ENCODE measurements at regions not wholly inside any gene's neighbourhood (a gene's known extent, or its start where the extent isn't known, plus 50 kb on each side); places are given as distances from the start of the nearest gene placed in this dataset.

DNA sequence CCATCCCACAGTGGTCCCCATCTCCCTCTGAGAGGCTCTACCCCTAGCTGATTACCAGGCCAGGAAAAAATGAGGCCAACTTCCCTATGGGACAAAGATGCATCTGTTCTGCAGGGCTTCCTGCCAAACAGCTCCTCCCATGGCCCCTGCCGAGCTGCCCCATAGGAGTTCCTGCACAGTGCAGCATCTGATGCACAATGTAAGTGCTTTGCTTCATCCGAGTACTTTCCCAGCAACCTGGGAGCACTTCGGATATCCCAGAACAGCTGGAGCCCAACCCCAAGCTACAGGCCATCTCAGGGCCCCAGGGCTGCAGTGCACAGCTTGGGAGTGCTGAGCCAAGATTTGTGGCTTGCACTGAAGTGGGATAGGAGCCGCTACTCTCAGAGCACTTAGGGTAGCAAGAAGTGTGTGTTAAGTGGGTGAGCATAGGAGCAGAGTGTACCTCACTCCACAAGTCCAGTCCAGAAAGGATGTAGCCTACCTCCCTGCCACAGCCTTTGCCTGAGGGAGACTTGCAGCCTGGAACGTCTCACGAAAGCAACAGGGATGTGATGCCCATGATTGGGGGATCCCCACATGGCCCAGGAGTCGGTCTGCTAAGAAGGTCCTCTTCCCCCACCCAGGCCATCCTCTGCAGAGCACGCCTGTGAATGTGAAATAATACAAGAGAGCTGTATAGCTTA is 209.6 kb upstream of the VWC2 start:
- no CpG with 5 or more reads among the region's 8 CpGs for WGBS (ENCODE audit: extremely low coverage, insufficient coverage, low lambda C conversion rate)
- H3K4me3 ChIP-seq (ENCODE audit: low read length), result no peak overlapping the region
- no peak overlapping the region for H3K4me2 ChIP-seq (ENCODE audit: low read length)
- H3K56ac ChIP-seq (ENCODE audit: low read length), result no peak overlapping the region
- H3K9ac ChIP-seq (ENCODE audit: low read length), result no peak overlapping the region
- no peak for DNase-seq
- no peaks in the 10 kb centered on the region for H3K27me3 ChIP-seq (ENCODE audit: insufficient read depth, low read length, poor library complexity)
- H4K5ac ChIP-seq (ENCODE audit: low read length), result no peak overlapping the region
- no peak overlapping the region for H3K4ac ChIP-seq (ENCODE audit: low read depth, low read length)
- no peaks in the 10 kb centered on the region for H3K79me1 ChIP-seq (ENCODE audit: low read length)
- H2BK15ac ChIP-seq (replicated peaks; ENCODE audit: low read depth), result no peak overlapping the region
- H3K18ac ChIP-seq (ENCODE audit: low read length), result no peak overlapping the region
- no peaks in the 10 kb centered on the region for H3K36me3 ChIP-seq (ENCODE audit: control insufficient read depth, insufficient read depth, low read length)
- no peak overlapping the region for H3K23ac ChIP-seq (ENCODE audit: low read length)
- no peak overlapping the region for H3K27ac ChIP-seq (ENCODE audit: low read depth, low read length)
- H3K79me2 ChIP-seq (ENCODE audit: control insufficient read depth, insufficient read depth, low read length), result no peaks in the 10 kb centered on the region
- H4K8ac ChIP-seq (ENCODE audit: low read depth, low read length), result no peak overlapping the region
- H3K4me1 ChIP-seq (ENCODE audit: control insufficient read depth, low read depth, low read length), result no peaks in the 10 kb centered on the region
- no peak overlapping the region for H2BK5ac ChIP-seq (ENCODE audit: low read length)
- H2AK5ac ChIP-seq (ENCODE audit: low read length), result no peak overlapping the region
- H2BK120ac ChIP-seq (ENCODE audit: low read depth, low read length), result no peak overlapping the region

DNA sequence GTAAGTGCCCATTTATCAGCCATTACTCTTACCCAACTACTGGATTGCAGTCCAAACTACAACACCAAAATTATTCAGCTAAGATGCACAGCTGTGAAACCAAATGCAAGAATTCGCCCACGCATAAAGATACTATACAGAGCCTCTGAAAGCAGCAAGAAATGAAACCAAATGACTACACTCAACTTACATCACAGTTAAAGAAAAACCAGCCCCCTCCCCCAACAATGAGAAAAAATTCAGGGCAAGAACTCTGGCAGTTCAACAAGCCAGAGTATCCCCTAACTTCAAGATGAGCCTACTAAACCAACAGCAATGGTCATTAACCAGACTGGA is 209.1 kb upstream of the VWC2 start:
- Histone ChIP-seq H3K27ac (ENCODE audit: low read depth, low read length) (no peak overlapping the region), H2BK120ac (ENCODE audit: low read depth, low read length) (no peak overlapping the region), H2BK5ac (ENCODE audit: low read length) (no peak overlapping the region), H3K4me2 (ENCODE audit: low read length) (no peak overlapping the region), H3K56ac (ENCODE audit: low read length) (no peak overlapping the region), H2BK15ac (replicated peaks; ENCODE audit: low read depth) (no peak overlapping the region), H3K27me3 (ENCODE audit: insufficient read depth, low read length, poor library complexity) (no peaks in the 10 kb centered on the region), H3K18ac (ENCODE audit: low read length) (no peak overlapping the region), H3K23ac (ENCODE audit: low read length) (no peak overlapping the region), H3K79me1 (ENCODE audit: low read length) (no peaks in the 10 kb centered on the region), H3K79me2 (ENCODE audit: control insufficient read depth, insufficient read depth, low read length) (no peaks in the 10 kb centered on the region), H3K4me1 (ENCODE audit: control insufficient read depth, low read depth, low read length) (no peaks in the 10 kb centered on the region), H3K4ac (ENCODE audit: low read depth, low read length) (no peak overlapping the region), H2AK5ac (ENCODE audit: low read length) (no peak overlapping the region), H4K8ac (ENCODE audit: low read depth, low read length) (no peak overlapping the region), H3K9ac (ENCODE audit: low read length) (no peak overlapping the region), H3K36me3 (ENCODE audit: control insufficient read depth, insufficient read depth, low read length) (no peaks in the 10 kb centered on the region), H3K4me3 (ENCODE audit: low read length) (no peak overlapping the region), H4K5ac (ENCODE audit: low read length) (no peak overlapping the region)
- DNase-seq, result no peak
- no CpG with 5 or more reads among the region's 2 CpGs for WGBS (ENCODE audit: extremely low coverage, insufficient coverage, low lambda C conversion rate)

DNA sequence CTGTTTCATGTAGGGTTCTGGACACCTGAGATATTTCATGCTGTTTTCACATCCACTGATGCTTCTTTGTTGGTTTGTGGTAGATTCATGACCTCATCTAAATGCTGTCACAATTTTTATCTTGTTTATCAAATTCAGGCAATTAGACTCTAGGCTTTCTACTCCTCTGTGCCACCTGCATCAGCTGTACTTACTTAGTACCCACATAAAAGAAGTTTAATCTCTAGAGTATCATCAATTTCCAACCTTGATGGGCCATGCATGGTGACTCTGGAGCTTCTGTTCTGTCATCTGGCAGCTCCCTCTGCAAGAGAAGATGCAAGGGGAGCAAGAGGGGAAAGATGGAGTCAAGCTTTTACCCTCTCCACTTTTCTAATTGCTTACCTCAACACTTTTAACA is 195.9 kb upstream of the VWC2 start:
- Histone ChIP-seq H3K36me3 (ENCODE audit: control insufficient read depth, insufficient read depth, low read length) (no peaks in the 10 kb centered on the region), H3K27me3 (ENCODE audit: insufficient read depth, low read length, poor library complexity) (no peaks in the 10 kb centered on the region), H3K79me2 (ENCODE audit: control insufficient read depth, insufficient read depth, low read length) (no peaks in the 10 kb centered on the region), H3K79me1 (ENCODE audit: low read length) (no peaks in the 10 kb centered on the region), H2BK5ac (ENCODE audit: low read length) (no peak overlapping the region), H4K8ac (ENCODE audit: low read depth, low read length) (no peak overlapping the region), H3K27ac (ENCODE audit: low read depth, low read length) (no peak overlapping the region), H2AK5ac (ENCODE audit: low read length) (no peak overlapping the region), H3K4me2 (ENCODE audit: low read length) (no peak overlapping the region), H3K18ac (ENCODE audit: low read length) (no peak overlapping the region), H3K9ac (ENCODE audit: low read length) (no peak overlapping the region), H2BK15ac (replicated peaks; ENCODE audit: low read depth) (no peak overlapping the region), H3K23ac (ENCODE audit: low read length) (no peak overlapping the region), H3K4me1 (ENCODE audit: control insufficient read depth, low read depth, low read length) (no peaks in the 10 kb centered on the region), H2BK120ac (ENCODE audit: low read depth, low read length) (no peak overlapping the region), H3K4ac (ENCODE audit: low read depth, low read length) (no peak overlapping the region), H3K56ac (ENCODE audit: low read length) (no peak overlapping the region), H3K4me3 (ENCODE audit: low read length) (no peak overlapping the region), H4K5ac (ENCODE audit: low read length) (no peak overlapping the region)
- DNase-seq, result no peak

DNA sequence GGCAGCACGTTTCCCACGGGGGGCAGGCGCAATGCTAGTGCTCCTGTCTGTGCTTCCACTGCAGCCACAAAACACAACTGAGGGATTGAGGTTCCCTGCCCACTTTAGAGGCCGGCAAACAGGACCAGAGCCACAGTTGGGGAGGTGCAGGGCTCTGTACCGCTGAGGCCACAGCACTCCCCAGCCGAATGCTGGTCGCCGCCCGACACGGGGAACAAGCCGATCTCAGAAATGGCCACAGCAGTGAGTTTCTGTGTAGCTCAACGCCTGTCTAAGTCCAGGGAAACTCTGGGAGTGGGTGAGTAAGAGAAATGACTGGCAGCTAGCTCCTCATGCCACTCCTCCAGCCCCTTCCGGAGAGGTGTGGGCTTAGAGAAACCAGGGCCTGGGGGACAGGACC is 194.0 kb upstream of the VWC2 start:
- Histone ChIP-seq H3K27ac (ENCODE audit: low read depth, low read length) (no peak overlapping the region), H4K5ac (ENCODE audit: low read length) (no peak overlapping the region), H3K18ac (ENCODE audit: low read length) (no peak overlapping the region), H3K4ac (ENCODE audit: low read depth, low read length) (no peak overlapping the region), H3K4me1 (ENCODE audit: control insufficient read depth, low read depth, low read length) (no peaks in the 10 kb centered on the region), H3K36me3 (ENCODE audit: control insufficient read depth, insufficient read depth, low read length) (no peaks in the 10 kb centered on the region), H3K4me2 (ENCODE audit: low read length) (no peak overlapping the region), H2AK5ac (ENCODE audit: low read length) (no peak overlapping the region), H3K4me3 (ENCODE audit: low read length) (no peak overlapping the region), H4K8ac (ENCODE audit: low read depth, low read length) (no peak overlapping the region), H3K79me1 (ENCODE audit: low read length) (no peaks in the 10 kb centered on the region), H3K23ac (ENCODE audit: low read length) (no peak overlapping the region), H2BK120ac (ENCODE audit: low read depth, low read length) (no peak overlapping the region), H3K9ac (ENCODE audit: low read length) (no peak overlapping the region), H3K56ac (ENCODE audit: low read length) (peak overlapping the region; percentile 11), H3K27me3 (ENCODE audit: insufficient read depth, low read length, poor library complexity) (no peaks in the 10 kb centered on the region), H3K79me2 (ENCODE audit: control insufficient read depth, insufficient read depth, low read length) (no peaks in the 10 kb centered on the region), H2BK15ac (replicated peaks; ENCODE audit: low read depth) (no peak overlapping the region), H2BK5ac (ENCODE audit: low read length) (no peak overlapping the region)
- no CpG with 5 or more reads among the region's 13 CpGs for WGBS (ENCODE audit: extremely low coverage, insufficient coverage, low lambda C conversion rate)
- DNase-seq, result no peak

DNA sequence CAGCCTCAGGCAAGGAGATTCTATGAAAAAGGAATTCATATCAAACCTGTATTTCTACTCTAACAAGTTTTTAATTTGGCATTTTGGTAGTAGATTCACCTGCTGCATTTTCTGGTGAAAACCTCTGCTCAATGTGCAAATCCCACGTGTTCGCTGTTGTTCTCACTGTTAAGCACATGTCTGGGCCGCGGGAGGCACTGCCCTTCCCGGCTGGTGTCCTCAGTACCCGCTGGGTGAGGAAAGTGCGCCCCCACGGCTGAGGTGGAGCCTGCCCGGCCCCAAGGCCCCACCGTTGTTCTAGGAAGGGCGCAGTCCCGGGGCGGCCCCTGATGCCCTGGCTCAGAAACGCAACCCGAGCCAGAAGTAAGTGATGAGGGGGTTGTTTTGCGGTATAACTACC is 193.4 kb upstream of the VWC2 start:
- Histone ChIP-seq H3K27me3 (ENCODE audit: insufficient read depth, low read length, poor library complexity) (no peaks in the 10 kb centered on the region), H3K36me3 (ENCODE audit: control insufficient read depth, insufficient read depth, low read length) (no peaks in the 10 kb centered on the region), H2BK5ac (ENCODE audit: low read length) (no peak overlapping the region), H2BK15ac (replicated peaks; ENCODE audit: low read depth) (no peak overlapping the region), H3K79me1 (ENCODE audit: low read length) (no peaks in the 10 kb centered on the region), H3K79me2 (ENCODE audit: control insufficient read depth, insufficient read depth, low read length) (no peaks in the 10 kb centered on the region), H3K56ac (ENCODE audit: low read length) (no peak overlapping the region), H3K4me3 (ENCODE audit: low read length) (no peak overlapping the region), H4K5ac (ENCODE audit: low read length) (no peak overlapping the region), H3K4me1 (ENCODE audit: control insufficient read depth, low read depth, low read length) (no peaks in the 10 kb centered on the region), H3K18ac (ENCODE audit: low read length) (no peak overlapping the region), H2BK120ac (ENCODE audit: low read depth, low read length) (no peak overlapping the region), H2AK5ac (ENCODE audit: low read length) (no peak overlapping the region), H3K4ac (ENCODE audit: low read depth, low read length) (no peak overlapping the region), H4K8ac (ENCODE audit: low read depth, low read length) (no peak overlapping the region), H3K9ac (ENCODE audit: low read length) (no peak overlapping the region), H3K27ac (ENCODE audit: low read depth, low read length) (no peak overlapping the region), H3K4me2 (ENCODE audit: low read length) (no peak overlapping the region), H3K23ac (ENCODE audit: low read length) (no peak overlapping the region)
- no CpG with 5 or more reads among the region's 16 CpGs for WGBS (ENCODE audit: extremely low coverage, insufficient coverage, low lambda C conversion rate)
- DNase-seq, result peak; percentile 45

DNA sequence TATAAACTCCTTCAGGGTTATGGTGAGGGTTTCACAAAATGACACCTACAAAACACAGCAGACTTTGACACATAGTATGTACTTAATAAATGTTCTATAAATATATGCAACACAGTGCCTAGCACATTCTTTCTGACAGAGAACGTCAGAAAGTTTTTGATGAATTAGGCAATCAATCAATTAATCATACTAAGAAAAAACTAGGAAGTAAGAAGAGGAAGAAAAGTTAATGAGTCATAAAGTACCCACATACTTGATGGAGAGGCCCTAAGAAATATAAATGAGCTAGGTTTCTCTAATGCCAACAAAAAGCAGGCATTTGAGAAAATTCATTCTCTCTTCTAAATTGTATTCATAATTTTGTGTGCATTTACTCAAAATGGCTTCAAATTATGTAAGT is 192.7 kb upstream of the VWC2 start:
- Histone ChIP-seq H2AK5ac (ENCODE audit: low read length) (no peak overlapping the region), H3K4me3 (ENCODE audit: low read length) (no peak overlapping the region), H4K5ac (ENCODE audit: low read length) (no peak overlapping the region), H3K9ac (ENCODE audit: low read length) (no peak overlapping the region), H3K79me2 (ENCODE audit: control insufficient read depth, insufficient read depth, low read length) (no peaks in the 10 kb centered on the region), H3K79me1 (ENCODE audit: low read length) (no peaks in the 10 kb centered on the region), H3K18ac (ENCODE audit: low read length) (no peak overlapping the region), H3K36me3 (ENCODE audit: control insufficient read depth, insufficient read depth, low read length) (no peaks in the 10 kb centered on the region), H4K8ac (ENCODE audit: low read depth, low read length) (no peak overlapping the region), H3K4me2 (ENCODE audit: low read length) (no peak overlapping the region), H3K27me3 (ENCODE audit: insufficient read depth, low read length, poor library complexity) (no peaks in the 10 kb centered on the region), H2BK15ac (replicated peaks; ENCODE audit: low read depth) (no peak overlapping the region), H3K27ac (ENCODE audit: low read depth, low read length) (no peak overlapping the region), H3K4me1 (ENCODE audit: control insufficient read depth, low read depth, low read length) (no peaks in the 10 kb centered on the region), H3K56ac (ENCODE audit: low read length) (no peak overlapping the region), H2BK120ac (ENCODE audit: low read depth, low read length) (no peak overlapping the region), H3K23ac (ENCODE audit: low read length) (no peak overlapping the region), H2BK5ac (ENCODE audit: low read length) (no peak overlapping the region), H3K4ac (ENCODE audit: low read depth, low read length) (no peak overlapping the region)
- no CpG with 5 or more reads among the region's 1 CpG for WGBS (ENCODE audit: extremely low coverage, insufficient coverage, low lambda C conversion rate)
- no peak for DNase-seq

All from mesendoderm (in vitro differentiated cells).